ENCODE measurements at regions not wholly inside any gene's neighbourhood (a gene's known extent, or its start where the extent isn't known, plus 50 kb on each side); places are given as distances from the start of the nearest gene placed in this dataset.

GRCh38 chr15:93360976-93361375, 272.0 kb upstream of the RGMA start:
- no peaks in the 10 kb centered on the region for H3K9me3 ChIP-seq
- H3K36me3 ChIP-seq: no peaks in the 10 kb centered on the region
- no peak for DNase-seq (ENCODE audit: low spot score in 2 of 2)
- H3K27ac ChIP-seq: no peak overlapping the region
- no peak overlapping the region for H3K4me3 ChIP-seq
- no peaks in the 10 kb centered on the region for H3K27me3 ChIP-seq
- intact Hi-C loops (cut with DNase I; ENCODE audit: low total_unique reads): no loop called here
- no peaks in the 10 kb centered on the region for H3K4me1 ChIP-seq
- TF ChIP-seq POLR2A (IDR thresholded peaks at IDR 0.05): no peak
- TF ChIP-seq CTCF (IDR thresholded peaks at IDR 0.05): no peak
- no peak for TF ChIP-seq POLR2AphosphoS5 (IDR thresholded peaks at IDR 0.05)

GRCh38 chr15:93360318-93360717, 271.3 kb upstream of the RGMA start:
- no peaks in the 10 kb centered on the region for H3K36me3 ChIP-seq
- intact Hi-C loops (cut with DNase I; ENCODE audit: low total_unique reads): no loop called here
- H3K27me3 ChIP-seq: no peaks in the 10 kb centered on the region
- DNase-seq (ENCODE audit: low spot score in 2 of 2): no peak
- H3K4me3 ChIP-seq: no peak overlapping the region
- TF ChIP-seq POLR2A (IDR thresholded peaks at IDR 0.05) (no peak), CTCF (IDR thresholded peaks at IDR 0.05) (no peak), POLR2AphosphoS5 (IDR thresholded peaks at IDR 0.05) (no peak)
- H3K27ac ChIP-seq: no peak overlapping the region
- no peaks in the 10 kb centered on the region for H3K9me3 ChIP-seq
- H3K4me1 ChIP-seq: no peaks in the 10 kb centered on the region

GRCh38 chr15:93359425-93360131, 270.6 kb upstream of the RGMA start:
- no peaks in the 10 kb centered on the region for H3K36me3 ChIP-seq
- H3K9me3 ChIP-seq: no peaks in the 10 kb centered on the region
- H3K4me1 ChIP-seq: no peaks in the 10 kb centered on the region
- intact Hi-C loops (cut with DNase I; ENCODE audit: low total_unique reads): no loop called here
- H3K27me3 ChIP-seq: no peaks in the 10 kb centered on the region
- DNase-seq (ENCODE audit: low spot score in 2 of 2): no peak
- H3K27ac ChIP-seq: peak overlapping the region in 1 of 2 donors; percentile 20
- H3K4me3 ChIP-seq: no peak overlapping the region
- TF ChIP-seq POLR2A (IDR thresholded peaks at IDR 0.05): no peak
- no peak for TF ChIP-seq CTCF (IDR thresholded peaks at IDR 0.05)
- TF ChIP-seq POLR2AphosphoS5 (IDR thresholded peaks at IDR 0.05): no peak

GRCh38 chr15:93359060-93359408, 270.0 kb upstream of the RGMA start:
- Histone ChIP-seq H3K4me1 (no peaks in the 10 kb centered on the region), H3K27ac (peak overlapping the region in 1 of 2 donors; percentile 59), H3K9me3 (no peaks in the 10 kb centered on the region), H3K36me3 (no peaks in the 10 kb centered on the region), H3K4me3 (no peak overlapping the region), H3K27me3 (no peaks in the 10 kb centered on the region)
- intact Hi-C loops (cut with DNase I; ENCODE audit: low total_unique reads): no loop called here
- no peak for DNase-seq (ENCODE audit: low spot score in 2 of 2)
- TF ChIP-seq POLR2A (IDR thresholded peaks at IDR 0.05) (no peak), CTCF (IDR thresholded peaks at IDR 0.05) (no peak), POLR2AphosphoS5 (IDR thresholded peaks at IDR 0.05) (no peak)

- Histone ChIP-seq H3K27ac (peak overlapping the region in 1 of 2 donors; percentile 59), H3K9me3 (no peaks in the 10 kb centered on the region), H3K4me1 (no peaks in the 10 kb centered on the region), H3K36me3 (no peaks in the 10 kb centered on the region), H3K4me3 (no peak overlapping the region), H3K27me3 (no peaks in the 10 kb centered on the region)
- no peak for DNase-seq (ENCODE audit: low spot score in 2 of 2)
- TF ChIP-seq POLR2A (IDR thresholded peaks at IDR 0.05) (no peak), POLR2AphosphoS5 (IDR thresholded peaks at IDR 0.05) (no peak), CTCF (IDR thresholded peaks at IDR 0.05) (no peak)
- intact Hi-C loops (cut with DNase I; ENCODE audit: low total_unique reads): no loop called here
Observed at GRCh38 chr15:93358166-93359059, 269.4 kb upstream of the RGMA start.
